IPS-18c (cell line): ENCODE measurements at regions not wholly inside any gene's neighbourhood (a gene's known extent, or its start where the extent isn't known, plus 50 kb on each side); places are given as distances from the start of the nearest gene placed in this dataset.

Experiments
- H3K4me3 ChIP-seq: 2 replicates; pipeline ENCODE4 v1.7.0; 2013; ENCODE audit warnings: low read depth, mild to moderate bottlenecking, low read length, moderate library complexity; ENCODE audit not compliant: insufficient read depth
- H3K9me3 ChIP-seq: one replicate; pipeline ENCODE4 v1.6.1; 2013; ENCODE audit warnings: mild to moderate bottlenecking, low read length, moderate library complexity; ENCODE audit not compliant: control insufficient read depth, insufficient read depth

DNA sequence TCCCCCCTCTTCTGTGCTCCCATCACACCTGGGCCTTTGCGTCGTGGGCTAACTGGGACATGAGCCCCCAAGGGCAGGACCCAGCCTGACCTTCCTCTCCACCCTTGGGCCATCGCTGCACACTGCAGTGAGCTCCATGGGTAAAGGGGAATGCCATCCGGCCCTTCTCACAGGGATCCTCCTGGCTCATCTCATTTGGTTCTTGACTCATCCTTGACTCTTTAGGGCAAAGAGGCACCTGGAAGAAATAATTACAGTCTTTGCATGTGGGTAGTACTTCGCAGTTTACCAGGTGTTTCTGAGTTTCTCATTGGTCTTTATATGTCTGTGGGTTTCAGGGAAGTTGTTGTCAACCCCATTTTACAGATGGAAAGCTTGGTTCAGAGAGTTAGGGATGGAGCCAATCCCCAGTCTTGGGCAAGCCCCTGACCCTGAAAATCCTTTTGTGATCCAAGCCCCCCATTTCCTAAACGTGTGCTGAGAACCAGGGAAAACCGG is 59.3 kb upstream of the ID3 start:
- H3K4me3 ChIP-seq = no peak overlapping the region
- H3K9me3 ChIP-seq = no peaks in the 10 kb centered on the region

DNA sequence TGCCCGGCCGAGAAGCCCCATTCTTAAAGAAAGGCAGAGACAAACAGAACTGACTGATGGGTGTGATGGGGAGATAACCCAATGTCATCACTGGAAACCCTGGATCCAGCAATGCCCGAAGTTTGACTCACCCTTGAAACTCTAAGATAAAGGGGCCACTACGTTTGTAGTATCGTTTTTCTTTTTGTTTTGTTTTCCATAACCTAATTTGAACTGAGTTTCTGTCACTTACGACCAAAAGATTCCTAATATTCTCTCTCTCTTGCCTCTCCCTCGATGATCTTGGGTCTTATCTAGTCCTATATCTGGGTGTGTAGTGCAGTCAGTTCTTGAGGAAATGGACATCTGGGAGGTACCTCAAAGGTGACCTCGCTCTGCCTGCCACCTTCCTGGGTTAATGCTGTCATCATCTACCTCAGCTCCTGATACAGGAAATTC is 57.8 kb upstream of the ID3 start:
- no peaks in the 10 kb centered on the region for H3K9me3 ChIP-seq
- H3K4me3 ChIP-seq = no peak overlapping the region

GRCh38 chr1:23616292-23616824 is 57.1 kb upstream of the ID3 start:
- Histone ChIP-seq H3K4me3 (no peak overlapping the region), H3K9me3 (no peaks in the 10 kb centered on the region)

- no peak overlapping the region for H3K4me3 ChIP-seq
Measured at GRCh38 chr1:23615852-23616251, 56.6 kb upstream of the ID3 start.

GRCh38 chr1:23615423-23615822 is 56.1 kb upstream of the ID3 start:
- H3K4me3 ChIP-seq = no peak overlapping the region
- no peaks in the 10 kb centered on the region for H3K9me3 ChIP-seq

More at GRCh38 chr1:23615852-23616251, 56.6 kb upstream of the ID3 start:
- no peaks in the 10 kb centered on the region for H3K9me3 ChIP-seq

DNA sequence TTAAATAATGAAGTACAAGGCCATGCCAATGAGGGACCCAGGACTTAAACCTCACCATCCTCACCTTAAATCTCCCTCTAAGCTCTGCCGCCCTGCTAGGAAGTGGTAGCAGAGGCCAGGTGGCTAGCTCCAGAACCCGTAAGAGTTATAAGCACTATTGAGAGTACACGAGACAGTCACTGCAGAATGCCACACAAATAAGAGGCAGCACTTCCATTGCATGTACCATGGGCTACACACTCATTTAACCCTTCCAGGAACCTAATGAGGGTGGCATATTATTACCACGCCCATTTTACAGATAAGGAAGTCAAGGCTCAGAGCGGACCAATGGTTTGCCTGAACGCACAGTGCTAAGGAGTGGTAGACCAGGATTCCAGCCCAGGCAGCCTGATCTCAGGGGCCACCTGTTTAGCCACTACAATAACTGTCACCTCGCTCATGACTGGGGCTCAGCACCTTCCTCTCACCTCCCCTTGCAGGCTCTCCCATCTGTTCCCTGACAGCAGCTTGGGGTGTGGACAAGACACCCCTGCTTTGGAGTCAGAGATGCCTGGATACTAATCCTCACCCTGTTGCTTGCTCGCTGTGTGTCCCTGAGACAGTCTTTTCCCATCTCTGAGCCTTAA is 54.8 kb upstream of the ID3 start:
- H3K9me3 ChIP-seq = no peaks in the 10 kb centered on the region
- no peak overlapping the region for H3K4me3 ChIP-seq

GRCh38 chr1:23613191-23614031 is 54.1 kb upstream of the ID3 start:
- H3K9me3 ChIP-seq = no peaks in the 10 kb centered on the region
- no peak overlapping the region for H3K4me3 ChIP-seq

GRCh38 chr1:23611601-23612327 is 52.5 kb upstream of the ID3 start:
- no peak overlapping the region for H3K4me3 ChIP-seq
- H3K9me3 ChIP-seq = no peaks in the 10 kb centered on the region

DNA sequence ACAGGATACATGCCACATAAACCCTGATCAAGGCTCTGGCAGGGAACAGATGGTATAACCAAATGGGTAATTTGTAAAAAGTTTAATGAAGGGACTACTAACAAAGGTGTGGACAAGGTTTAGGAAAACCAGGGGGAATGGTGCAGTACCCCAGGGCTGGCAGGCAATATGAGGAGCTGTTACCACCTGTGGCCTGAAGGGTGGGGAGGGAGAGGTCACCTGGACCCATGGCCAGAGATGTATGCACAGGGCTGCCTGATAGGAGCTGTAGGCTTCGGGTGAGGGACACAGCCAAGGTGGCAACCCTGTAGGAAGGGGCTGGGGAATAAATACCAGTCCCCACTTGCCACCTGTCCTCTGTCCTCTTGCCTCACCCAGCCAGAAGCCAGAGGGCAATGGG is 51.4 kb upstream of the ID3 start:
- no peaks in the 10 kb centered on the region for H3K9me3 ChIP-seq

GRCh38 chr1:23609971-23610370 is 50.7 kb upstream of the ID3 start:
- H3K9me3 ChIP-seq = no peaks in the 10 kb centered on the region

More for the DNA sequence above, 51.4 kb upstream of the ID3 start:
- H3K4me3 ChIP-seq = no peak overlapping the region

More at GRCh38 chr1:23609971-23610370, 50.7 kb upstream of the ID3 start:
- H3K4me3 ChIP-seq = no peak overlapping the region
